Endodermal cell (in vitro differentiated cells): ENCODE measurements at regions not wholly inside any gene's neighbourhood (a gene's known extent, or its start where the extent isn't known, plus 50 kb on each side); places are given as distances from the start of the nearest gene placed in this dataset.

Source experiments
- DNase-seq: peaks from one replicate; pipeline ENCODE4 v3.0.0-alpha.2; 2017
- H3K27ac ChIP-seq: 2 replicates; pipeline ENCODE4 v1.5.1; 2013; ENCODE audit warnings: mild to moderate bottlenecking, low read depth, low read length, moderate library complexity
- H3K27me3 ChIP-seq: 2 replicates; pipeline ENCODE4 v1.6.1; 2013; ENCODE audit warnings: mild to moderate bottlenecking, low read length, moderate library complexity; ENCODE audit not compliant: insufficient read depth, control insufficient read depth, poor library complexity, severe bottlenecking
- H3K36me3 ChIP-seq: 2 replicates; pipeline ENCODE4 v1.7.0; 2013; ENCODE audit warnings: mild to moderate bottlenecking, low read length, moderate library complexity; ENCODE audit not compliant: control insufficient read depth, insufficient read depth
- H3K4me1 ChIP-seq: one replicate; pipeline ENCODE4 v1.7.0; 2013; ENCODE audit warnings: low read length; ENCODE audit not compliant: control insufficient read depth, insufficient read depth
- H3K4me3 ChIP-seq: 2 replicates; pipeline ENCODE4 v1.5.1; 2013; ENCODE audit warnings: mild to moderate bottlenecking, low read length, moderate library complexity
- H3K9ac ChIP-seq: 2 replicates; pipeline ENCODE4 v1.6.1; 2013; ENCODE audit warnings: mild to moderate bottlenecking, low read length, moderate library complexity; ENCODE audit not compliant: poor library complexity, severe bottlenecking; ENCODE audit errors: extremely low read depth
- H3K9me3 ChIP-seq: 2 replicates; pipeline ENCODE4 v1.6.1; 2013; ENCODE audit warnings: mild to moderate bottlenecking, low read length, moderate library complexity; ENCODE audit not compliant: control insufficient read depth
- H3K27ac Mint-ChIP-seq: 2 replicates; pipeline ENCODE4 v1.8.0; 2020; ENCODE audit warnings: mixed read lengths
- H3K27me3 Mint-ChIP-seq: 2 replicates; pipeline ENCODE4 v1.8.0; 2021; ENCODE audit warnings: mild to moderate bottlenecking, mixed read lengths; ENCODE audit not compliant: insufficient read depth
- H3K36me3 Mint-ChIP-seq: 2 replicates; pipeline ENCODE4 v1.8.0; 2020; ENCODE audit warnings: low read depth, mixed read lengths
- H3K4me1 Mint-ChIP-seq: 2 replicates; pipeline ENCODE4 v1.8.0; 2020; ENCODE audit warnings: mixed read lengths
- H3K4me3 Mint-ChIP-seq: 2 replicates; pipeline ENCODE4 v1.8.0; 2020; ENCODE audit warnings: mild to moderate bottlenecking, moderate library complexity, mixed read lengths
- H3K9me3 Mint-ChIP-seq: 2 replicates; pipeline ENCODE4 v1.8.0; 2020; ENCODE audit warnings: mild to moderate bottlenecking, mixed read lengths
- CTCF ChIP-seq: fragments of 200-600 bp; sonication (generic); conservative IDR thresholded peaks from 2 replicates; pipeline ENCODE4 v1.5.0; 2021; ENCODE audit warnings: antibody characterized with exemption, mild to moderate bottlenecking
- WGBS, 2 experiments: methylation state at CpG; one replicate each; pipeline versions ENCODE4 v1.1.5 to v1.1.7; 2013; ENCODE audit warnings: missing lambda C conversion rate in 2 of 2, mixed read lengths in 1 of 2; ENCODE audit not compliant: insufficient coverage in 1 of 2, insufficient read length in 1 of 2; 5-methylcytosine and 5-hydroxymethylcytosine counted together

DNA sequence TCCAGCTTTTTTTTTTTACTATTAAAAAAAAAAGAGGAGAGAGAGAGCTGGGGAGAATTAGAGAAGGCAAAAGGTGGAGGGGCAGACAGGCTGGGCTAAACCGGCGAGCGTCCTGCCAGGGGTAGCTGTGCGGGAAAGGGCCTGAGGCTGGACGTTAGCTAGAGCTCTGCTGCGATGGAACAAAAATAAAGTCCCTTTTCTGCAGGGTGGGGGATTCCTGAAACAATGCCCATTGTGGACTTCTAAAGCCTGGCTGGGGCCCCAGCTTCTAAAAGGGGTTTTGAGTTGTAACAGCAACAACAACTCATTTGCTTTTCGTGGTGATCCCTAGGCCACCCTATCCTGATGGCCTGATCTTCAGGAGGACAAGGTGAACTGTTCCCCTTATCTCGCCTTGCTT is 311.7 kb downstream of the FBXW7 start:
- Mint-ChIP-seq H3K4me1 (peaks cover 36% of the 10 kb centered on the region), H3K9me3 (no peaks in the 10 kb centered on the region), H3K4me3 (no peak overlapping the region), H3K27me3 (peaks cover 19% of the 10 kb centered on the region), H3K27ac (no peak overlapping the region), H3K36me3 (no peaks in the 10 kb centered on the region)
- H3K4me1 ChIP-seq = peaks cover 10% of the 10 kb centered on the region
- H3K27me3 ChIP-seq = peaks cover 36% of the 10 kb centered on the region
- DNase-seq = no peak
- H3K9ac ChIP-seq = no peak overlapping the region
- H3K9me3 ChIP-seq = no peaks in the 10 kb centered on the region
- no peak overlapping the region for H3K27ac ChIP-seq
- no peaks in the 10 kb centered on the region for H3K36me3 ChIP-seq
- no peak for TF ChIP-seq CTCF
- WGBS, 2 experiments = 94 to 97% methylated on average over 6 to 8 of the region's 8 CpGs
- no peak overlapping the region for H3K4me3 ChIP-seq

- no peaks in the 10 kb centered on the region for H3K9me3 ChIP-seq
- H3K27me3 ChIP-seq = peaks cover 38% of the 10 kb centered on the region
- H3K4me3 ChIP-seq = peak overlapping the region; percentile 25
- no peak overlapping the region for H3K27ac ChIP-seq
- Mint-ChIP-seq H3K9me3 (no peaks in the 10 kb centered on the region), H3K27ac (no peak overlapping the region), H3K27me3 (peaks cover 23% of the 10 kb centered on the region), H3K4me1 (peaks cover 36% of the 10 kb centered on the region), H3K4me3 (no peak overlapping the region), H3K36me3 (no peaks in the 10 kb centered on the region)
- no peak for TF ChIP-seq CTCF
- H3K4me1 ChIP-seq = peaks cover 10% of the 10 kb centered on the region
- 73 to 75% methylated on average over 3 to 4 of the region's 4 CpGs for WGBS, 2 experiments
- no peak overlapping the region for H3K9ac ChIP-seq
- no peaks in the 10 kb centered on the region for H3K36me3 ChIP-seq
- no peak for DNase-seq
Observed at GRCh38 chr4:152223600-152223999, 312.3 kb downstream of the FBXW7 start.

DNA sequence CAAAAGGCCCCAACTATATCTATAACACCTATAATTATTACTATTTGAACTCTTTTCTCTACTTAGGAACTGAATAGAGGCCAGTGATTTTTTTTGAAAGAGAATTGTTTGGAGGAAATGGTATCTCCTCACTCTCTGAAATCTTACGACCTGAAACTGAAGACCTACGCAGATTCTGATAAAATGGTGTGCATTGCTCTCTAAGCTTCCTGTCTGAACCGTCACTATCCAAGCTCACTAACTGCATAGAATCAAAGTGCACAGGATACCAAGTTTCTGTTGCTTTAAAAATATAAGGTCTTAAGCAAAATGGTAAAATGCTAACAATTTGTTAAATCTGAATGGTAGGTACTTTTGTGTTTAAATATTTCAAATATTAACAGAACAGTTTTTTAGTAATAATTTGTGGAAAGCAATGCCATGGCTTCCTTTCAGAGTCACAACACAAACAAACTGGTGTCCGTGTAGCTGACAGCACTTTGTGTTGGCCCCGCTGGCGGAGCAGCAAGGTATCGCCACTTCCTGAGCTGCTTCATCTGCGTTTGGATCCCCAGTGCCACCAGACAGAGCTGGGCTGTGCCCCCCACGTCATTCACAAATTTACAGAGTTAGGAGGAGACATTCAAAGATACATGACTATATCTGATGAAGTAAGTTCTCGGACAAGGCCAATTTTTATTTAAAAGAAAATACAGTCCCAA is 313.9 kb downstream of the FBXW7 start:
- H3K9me3 Mint-ChIP-seq = no peaks in the 10 kb centered on the region
- no peak for DNase-seq
- H3K27me3 Mint-ChIP-seq = peaks cover 18% of the 10 kb centered on the region
- H3K27ac Mint-ChIP-seq = no peak overlapping the region
- H3K4me1 ChIP-seq = peaks cover 10% of the 10 kb centered on the region
- H3K4me1 Mint-ChIP-seq = peaks cover 32% of the 10 kb centered on the region
- H3K27me3 ChIP-seq = peaks cover 37% of the 10 kb centered on the region
- no peak overlapping the region for H3K4me3 Mint-ChIP-seq
- H3K27ac ChIP-seq = no peak overlapping the region
- no peaks in the 10 kb centered on the region for H3K36me3 Mint-ChIP-seq
- no peak for TF ChIP-seq CTCF
- H3K9ac ChIP-seq = no peak overlapping the region
- H3K36me3 ChIP-seq = no peaks in the 10 kb centered on the region
- H3K9me3 ChIP-seq = no peaks in the 10 kb centered on the region
- no peak overlapping the region for H3K4me3 ChIP-seq
- WGBS, 2 experiments = 95 to 100% methylated on average over 3 to 10 of the region's 10 CpGs
